ENCODE measurements at regions not wholly inside any gene's neighbourhood (a gene's known extent, or its start where the extent isn't known, plus 50 kb on each side); places are given as distances from the start of the nearest gene placed in this dataset.

GRCh38 chr2:9102861-9103662, 99.6 kb upstream of the MBOAT2 start:
- no peaks in the 10 kb centered on the region for H3K9me2 ChIP-seq (replicated peaks; ENCODE audit: insufficient read depth, low read length)
- H3K27me3 ChIP-seq (ENCODE audit: low read length): no peaks in the 10 kb centered on the region
- no peaks in the 10 kb centered on the region for H3F3A ChIP-seq (ENCODE audit: insufficient read depth)
- H3K4me3 ChIP-seq (ENCODE audit: insufficient read depth, low read length, poor library complexity, severe bottlenecking): no peak overlapping the region
- H3K79me2 ChIP-seq (ENCODE audit: insufficient read depth, low read length): no peaks in the 10 kb centered on the region
- H2AFZ ChIP-seq (ENCODE audit: low read depth, low read length, severe bottlenecking): no peak overlapping the region
- TF ChIP-seq, protein P1, sequence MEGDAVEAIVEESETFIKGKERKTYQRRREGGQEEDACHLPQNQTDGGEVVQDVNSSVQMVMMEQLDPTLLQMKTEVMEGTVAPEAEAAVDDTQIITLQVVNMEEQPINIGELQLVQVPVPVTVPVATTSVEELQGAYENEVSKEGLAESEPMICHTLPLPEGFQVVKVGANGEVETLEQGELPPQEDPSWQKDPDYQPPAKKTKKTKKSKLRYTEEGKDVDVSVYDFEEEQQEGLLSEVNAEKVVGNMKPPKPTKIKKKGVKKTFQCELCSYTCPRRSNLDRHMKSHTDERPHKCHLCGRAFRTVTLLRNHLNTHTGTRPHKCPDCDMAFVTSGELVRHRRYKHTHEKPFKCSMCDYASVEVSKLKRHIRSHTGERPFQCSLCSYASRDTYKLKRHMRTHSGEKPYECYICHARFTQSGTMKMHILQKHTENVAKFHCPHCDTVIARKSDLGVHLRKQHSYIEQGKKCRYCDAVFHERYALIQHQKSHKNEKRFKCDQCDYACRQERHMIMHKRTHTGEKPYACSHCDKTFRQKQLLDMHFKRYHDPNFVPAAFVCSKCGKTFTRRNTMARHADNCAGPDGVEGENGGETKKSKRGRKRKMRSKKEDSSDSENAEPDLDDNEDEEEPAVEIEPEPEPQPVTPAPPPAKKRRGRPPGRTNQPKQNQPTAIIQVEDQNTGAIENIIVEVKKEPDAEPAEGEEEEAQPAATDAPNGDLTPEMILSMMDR (IDR thresholded peaks at IDR 0.05; ENCODE audit: insufficient read depth, low read length, poor library complexity, severe bottlenecking): no peak
- TF ChIP-seq EZH2phosphoT487 (conservative IDR thresholded peaks at IDR 0.05; ENCODE audit: low read length): no peak
- no peaks in the 10 kb centered on the region for H3K9me3 ChIP-seq (ENCODE audit: insufficient read depth, low read length)
- H4K20me1 ChIP-seq (ENCODE audit: low read depth, low read length): no peaks in the 10 kb centered on the region
- no peak overlapping the region for H3K4me2 ChIP-seq (ENCODE audit: low read depth, low read length, poor library complexity, severe bottlenecking)
- H3K36me3 ChIP-seq (ENCODE audit: low read length): no peaks in the 10 kb centered on the region
- no peak overlapping the region for H3K9ac ChIP-seq (ENCODE audit: low read length)
- no peak overlapping the region for H3K27ac ChIP-seq (ENCODE audit: low read depth, low read length)

DNA sequence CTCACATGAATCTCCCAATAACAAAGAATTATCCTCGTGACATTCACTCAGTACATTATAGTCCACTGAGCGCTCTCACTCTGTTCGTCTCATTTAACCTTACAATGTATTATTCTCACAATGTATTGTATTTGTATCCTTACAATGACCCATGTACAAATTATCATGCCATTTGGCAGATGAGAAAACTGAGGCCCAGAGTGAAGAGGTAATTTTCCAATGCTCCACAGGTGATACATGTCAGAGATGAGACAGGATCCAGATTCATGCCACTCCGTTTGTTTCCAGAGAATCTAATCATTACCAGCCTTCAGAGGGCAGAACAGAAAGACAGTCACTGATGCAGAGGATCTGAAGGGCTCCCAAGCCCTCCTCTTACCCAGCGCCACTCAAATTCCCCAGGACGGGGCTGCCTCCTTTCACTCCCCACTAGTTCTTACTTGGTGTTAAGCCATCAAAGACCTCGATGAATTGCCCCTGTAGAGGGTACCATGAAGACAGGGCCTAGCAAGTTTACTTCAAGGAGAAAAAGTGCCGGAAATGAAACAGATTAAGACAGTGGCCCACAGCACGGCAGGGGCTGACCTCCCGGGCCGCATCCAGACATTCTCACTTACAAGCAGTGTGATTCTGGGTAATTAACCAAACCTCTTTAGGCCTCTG, 98.4 kb upstream of the MBOAT2 start:
- Histone ChIP-seq H3K4me2 (ENCODE audit: low read depth, low read length, poor library complexity, severe bottlenecking) (no peak overlapping the region), H3K27ac (ENCODE audit: low read depth, low read length) (no peak overlapping the region), H3K27me3 (ENCODE audit: low read length) (no peaks in the 10 kb centered on the region), H3K9me2 (replicated peaks; ENCODE audit: insufficient read depth, low read length) (no peaks in the 10 kb centered on the region), H3F3A (ENCODE audit: insufficient read depth) (no peaks in the 10 kb centered on the region), H3K36me3 (ENCODE audit: low read length) (no peaks in the 10 kb centered on the region), H3K9me3 (ENCODE audit: insufficient read depth, low read length) (no peaks in the 10 kb centered on the region), H3K9ac (ENCODE audit: low read length) (no peak overlapping the region), H3K79me2 (ENCODE audit: insufficient read depth, low read length) (no peaks in the 10 kb centered on the region), H2AFZ (ENCODE audit: low read depth, low read length, severe bottlenecking) (no peak overlapping the region), H4K20me1 (ENCODE audit: low read depth, low read length) (no peaks in the 10 kb centered on the region), H3K4me3 (ENCODE audit: insufficient read depth, low read length, poor library complexity, severe bottlenecking) (no peak overlapping the region)
- TF ChIP-seq, protein P1 (IDR thresholded peaks at IDR 0.05; ENCODE audit: insufficient read depth, low read length, poor library complexity, severe bottlenecking): no peak
- no peak for TF ChIP-seq EZH2phosphoT487 (conservative IDR thresholded peaks at IDR 0.05; ENCODE audit: low read length)

DNA sequence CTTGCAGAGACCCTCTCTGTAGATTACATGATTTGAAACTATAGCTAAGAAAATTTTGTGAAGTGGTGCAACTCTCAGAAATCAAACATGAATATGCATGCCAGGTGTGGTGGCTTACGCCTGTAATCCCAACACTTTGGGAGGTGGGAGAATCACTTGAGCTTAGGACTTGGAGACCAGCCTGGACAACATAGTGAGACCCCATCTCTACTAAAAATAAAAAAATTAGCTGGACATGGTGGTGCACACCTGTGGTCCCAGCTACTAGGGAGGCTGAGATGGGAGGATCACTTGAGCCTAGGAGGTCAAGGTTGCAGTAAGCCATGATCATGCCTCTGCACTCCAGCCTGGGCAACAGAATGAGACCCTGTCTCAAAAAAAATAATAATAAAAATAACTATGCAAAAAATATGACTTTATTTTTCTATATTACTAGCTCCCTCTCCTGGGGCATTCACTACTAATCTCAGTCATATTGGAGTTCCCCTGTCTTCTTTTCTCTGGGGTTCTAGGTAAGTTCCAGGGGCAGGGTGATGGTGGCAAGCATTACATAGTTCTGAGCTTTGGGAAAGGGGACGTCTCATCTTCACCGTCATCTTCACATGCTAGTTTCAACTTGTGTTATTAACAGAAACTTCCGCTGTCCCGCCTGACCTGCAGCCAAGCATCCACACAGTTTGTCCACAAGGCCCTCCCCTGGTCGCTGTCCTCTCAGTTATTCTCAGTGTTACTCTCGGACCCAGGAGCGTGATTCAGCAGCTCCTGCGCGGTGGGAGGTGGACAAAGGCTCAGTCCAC, 96.8 kb upstream of the MBOAT2 start:
- Histone ChIP-seq H3K27ac (ENCODE audit: low read depth, low read length) (no peak overlapping the region), H3K4me2 (ENCODE audit: low read depth, low read length, poor library complexity, severe bottlenecking) (no peak overlapping the region), H4K20me1 (ENCODE audit: low read depth, low read length) (no peaks in the 10 kb centered on the region), H3K27me3 (ENCODE audit: low read length) (no peaks in the 10 kb centered on the region), H3K36me3 (ENCODE audit: low read length) (no peaks in the 10 kb centered on the region), H3F3A (ENCODE audit: insufficient read depth) (no peaks in the 10 kb centered on the region), H3K79me2 (ENCODE audit: insufficient read depth, low read length) (no peaks in the 10 kb centered on the region), H3K9ac (ENCODE audit: low read length) (no peak overlapping the region), H3K9me2 (replicated peaks; ENCODE audit: insufficient read depth, low read length) (no peaks in the 10 kb centered on the region), H3K9me3 (ENCODE audit: insufficient read depth, low read length) (no peaks in the 10 kb centered on the region), H3K4me3 (ENCODE audit: insufficient read depth, low read length, poor library complexity, severe bottlenecking) (no peak overlapping the region), H2AFZ (ENCODE audit: low read depth, low read length, severe bottlenecking) (no peak overlapping the region)
- no peak for TF ChIP-seq EZH2phosphoT487 (conservative IDR thresholded peaks at IDR 0.05; ENCODE audit: low read length)
- TF ChIP-seq, protein P1 (IDR thresholded peaks at IDR 0.05; ENCODE audit: insufficient read depth, low read length, poor library complexity, severe bottlenecking): no peak
